ENCODE measurements at regions not wholly inside any gene's neighbourhood (a gene's known extent, or its start where the extent isn't known, plus 50 kb on each side); places are given as distances from the start of the nearest gene placed in this dataset.

- TF ChIP-seq SP1 (IDR thresholded peaks at IDR 0.05) (no peak), SP1 (CRISPR knock-in tag; IDR thresholded peaks at IDR 0.05) (no peak), MAFG (CRISPR knock-in tag; IDR thresholded peaks at IDR 0.05) (no peak), ZNF563 (CRISPR knock-in tag; IDR thresholded peaks at IDR 0.05) (no peak), ZBTB40 (IDR thresholded peaks at IDR 0.05) (no peak), ZBTB40 (CRISPR knock-in tag; IDR thresholded peaks at IDR 0.05) (no peak), NR2F6 (IDR thresholded peaks at IDR 0.05) (no peak), NR2F6 (CRISPR knock-in tag; IDR thresholded peaks at IDR 0.05) (no peak), CEBPB (IDR thresholded peaks at IDR 0.05; ENCODE audit: borderline replicate concordance, low read depth, low read length) (no peak)
Observed at GRCh38 chrX:7215842-7216241, 67.9 kb upstream of the PUDP start.

Data from HepG2 (cell line).